ENCODE measurements at regions not wholly inside any gene's neighbourhood (a gene's known extent, or its start where the extent isn't known, plus 50 kb on each side); places are given as distances from the start of the nearest gene placed in this dataset.

DNA sequence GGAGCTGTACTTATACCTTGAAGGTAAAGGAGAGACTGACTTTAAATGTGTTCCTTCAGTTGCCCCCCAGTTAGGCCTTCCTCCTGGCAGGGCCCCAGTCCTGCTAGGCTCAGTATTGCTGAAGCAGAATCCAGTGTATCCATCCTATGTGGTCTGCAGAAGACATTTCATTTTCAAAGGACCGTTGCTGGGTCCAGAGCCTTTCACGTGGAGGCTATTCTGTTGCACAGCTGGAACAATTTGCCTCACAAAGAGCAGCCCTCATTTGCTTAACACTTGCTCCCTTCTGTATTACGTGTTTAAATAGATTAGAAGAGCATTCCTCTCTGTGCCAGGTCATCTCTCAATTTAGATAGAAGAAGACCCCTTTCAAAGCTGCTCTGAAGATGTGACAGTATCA is 78.9 kb upstream of the CFAP20DC start:
- TF ChIP-seq POLR2A (IDR thresholded peaks at IDR 0.05): no peak
- TF ChIP-seq, protein P1, sequence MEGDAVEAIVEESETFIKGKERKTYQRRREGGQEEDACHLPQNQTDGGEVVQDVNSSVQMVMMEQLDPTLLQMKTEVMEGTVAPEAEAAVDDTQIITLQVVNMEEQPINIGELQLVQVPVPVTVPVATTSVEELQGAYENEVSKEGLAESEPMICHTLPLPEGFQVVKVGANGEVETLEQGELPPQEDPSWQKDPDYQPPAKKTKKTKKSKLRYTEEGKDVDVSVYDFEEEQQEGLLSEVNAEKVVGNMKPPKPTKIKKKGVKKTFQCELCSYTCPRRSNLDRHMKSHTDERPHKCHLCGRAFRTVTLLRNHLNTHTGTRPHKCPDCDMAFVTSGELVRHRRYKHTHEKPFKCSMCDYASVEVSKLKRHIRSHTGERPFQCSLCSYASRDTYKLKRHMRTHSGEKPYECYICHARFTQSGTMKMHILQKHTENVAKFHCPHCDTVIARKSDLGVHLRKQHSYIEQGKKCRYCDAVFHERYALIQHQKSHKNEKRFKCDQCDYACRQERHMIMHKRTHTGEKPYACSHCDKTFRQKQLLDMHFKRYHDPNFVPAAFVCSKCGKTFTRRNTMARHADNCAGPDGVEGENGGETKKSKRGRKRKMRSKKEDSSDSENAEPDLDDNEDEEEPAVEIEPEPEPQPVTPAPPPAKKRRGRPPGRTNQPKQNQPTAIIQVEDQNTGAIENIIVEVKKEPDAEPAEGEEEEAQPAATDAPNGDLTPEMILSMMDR (IDR thresholded peaks at IDR 0.05 in 4 of 5, conservative IDR thresholded peaks at IDR 0.05 in 1 of 5): no peak

All from gastrocnemius medialis (tissue), 4 donors.